ENCODE measurements at regions not wholly inside any gene's neighbourhood (a gene's known extent, or its start where the extent isn't known, plus 50 kb on each side); places are given as distances from the start of the nearest gene placed in this dataset.

- no peak for TF ChIP-seq CTCF (IDR thresholded peaks at IDR 0.05; ENCODE audit: low read length)
- no peak for TF ChIP-seq EZH2 (IDR thresholded peaks at IDR 0.05; ENCODE audit: borderline replicate concordance, low read length)
Measured at GRCh38 chr11:97389270-97389669, 999.5 kb downstream of the JRKL start.
